DND-41 (cell line): ENCODE measurements at regions not wholly inside any gene's neighbourhood (a gene's known extent, or its start where the extent isn't known, plus 50 kb on each side); places are given as distances from the start of the nearest gene placed in this dataset.

ENCODE experiments used
- CTCF ChIP-seq: IDR thresholded peaks from 2 replicates; pipeline ENCODE4 v1.5.1; 2012; ENCODE audit warnings: borderline replicate concordance, low read length, moderate library complexity, mild to moderate bottlenecking; ENCODE audit not compliant: poor library complexity, severe bottlenecking; ENCODE audit errors: extremely low read depth
- EZH2 ChIP-seq: IDR thresholded peaks from 3 replicates; pipeline ENCODE4 v1.6.1; 2012; ENCODE audit warnings: borderline replicate concordance, low read depth, mild to moderate bottlenecking, moderate library complexity, low read length, inconsistent platforms; ENCODE audit not compliant: severe bottlenecking

GRCh38 chr2:239697399-239698164 is 296.8 kb upstream of the HDAC4 start:
- TF ChIP-seq EZH2 (no peak), CTCF (no peak)
